Gastrocnemius medialis (tissue), 4 donors: ENCODE measurements at regions not wholly inside any gene's neighbourhood (a gene's known extent, or its start where the extent isn't known, plus 50 kb on each side); places are given as distances from the start of the nearest gene placed in this dataset.

Experiments used
- CTCF ChIP-seq, 5 experiments: fragments of 450-650 bp in 3 of 5; fragments of 200-600 bp in 2 of 5; sonication (generic) in 2 of 5; IDR thresholded peaks in 4 of 5; conservative IDR thresholded peaks in 1 of 5; 1 replicate in 4 of 5; 2 replicates in 1 of 5; pipeline ENCODE4 v1.5.1; 2016 to 2019; ENCODE audit warnings: antibody characterized with exemption in 5 of 5, mild to moderate bottlenecking in 3 of 5, moderate library complexity in 3 of 5
- POLR2A ChIP-seq, 2 donors: fragments of 450-650 bp; IDR thresholded peaks; one replicate each; pipeline ENCODE4 v1.6.1; 2017; ENCODE audit warnings: antibody characterized with exemption in 2 of 2, mild to moderate bottlenecking in 2 of 2, moderate library complexity in 2 of 2

- TF ChIP-seq CTCF (IDR thresholded peaks at IDR 0.05 in 4 of 5, conservative IDR thresholded peaks at IDR 0.05 in 1 of 5) (no peak), POLR2A (IDR thresholded peaks at IDR 0.05) (no peak)
Observed at GRCh38 chr12:67752226-67752732, 103.7 kb downstream of the DYRK2 start.
